IMR-90 (cell line): ENCODE measurements at regions not wholly inside any gene's neighbourhood (a gene's known extent, or its start where the extent isn't known, plus 50 kb on each side); places are given as distances from the start of the nearest gene placed in this dataset.
"Not testable (repeated sequence)": the region's sequence is repeated elsewhere in the genome, so short reads cannot be mapped to it uniquely, and the experiment has no call there.

Source experiments
- ATAC-seq: fragments of 200-7000 bp; cut with Tn5 transposase; 2 replicates; pipeline ENCODE4 v1.9.1; 2020; ENCODE audit warnings: low read depth, mild to moderate bottlenecking, moderate library complexity
- BruUV-seq: library from RNA; stranded (reverse); fragments of 400-500 nt; replicated peaks from 2 replicates; lab custom pipeline; 2021; lab: Mats Ljungman, UMichigan
- CTCF ChIA-PET: fragments of 300-600 bp; formaldehyde crosslinking; extraction: SDS; loops from one replicate; lab custom pipeline; 2021; ENCODE audit warnings: antibody characterized with exemption; lab: Yijun Ruan, JAX
- POLR2A ChIA-PET: fragments of 300-600 bp; sonication (Branson Sonifier 250); formaldehyde crosslinking; loops from one replicate; lab custom pipeline; 2022; ENCODE audit warnings: antibody characterized with exemption; ENCODE audit not compliant: unreplicated experiment; lab: Charles Lee
- DNase-seq: peaks from one replicate; pipeline ENCODE4 v3.0.0; 2013
- H2AFZ ChIP-seq: replicated peaks from 2 replicates; pipeline ENCODE3; 2013; ENCODE audit warnings: low read length, mild to moderate bottlenecking; ENCODE audit not compliant: poor library complexity
- H2AK5ac ChIP-seq: 2 replicates; pipeline ENCODE4 v1.6.1; 2013; ENCODE audit warnings: low read depth, low read length, inconsistent platforms
- H2AK9ac ChIP-seq: replicated peaks from 2 replicates; pipeline ENCODE3; 2013; ENCODE audit warnings: mild to moderate bottlenecking, low read depth, low read length, moderate library complexity; ENCODE audit not compliant: poor library complexity
- H2BK120ac ChIP-seq: 2 replicates; pipeline ENCODE4 v1.6.1; 2013; ENCODE audit warnings: low read depth, low read length, inconsistent platforms
- H2BK15ac ChIP-seq: 3 replicates; pipeline ENCODE4 v1.6.1; 2013; ENCODE audit warnings: low read depth, low read length, inconsistent platforms
- H2BK20ac ChIP-seq: 2 replicates; pipeline ENCODE4 v1.6.1; 2013; ENCODE audit warnings: low read depth, mild to moderate bottlenecking, inconsistent platforms, low read length, moderate library complexity
- H2BK5ac ChIP-seq: 2 replicates; pipeline ENCODE4 v1.6.1; 2013; ENCODE audit warnings: mild to moderate bottlenecking, low read depth, low read length, inconsistent platforms; ENCODE audit not compliant: poor library complexity, severe bottlenecking
- H3K14ac ChIP-seq: replicated peaks from 2 replicates; pipeline ENCODE4 v1.6.1; 2013; ENCODE audit warnings: low read depth, low read length, inconsistent platforms
- H3K18ac ChIP-seq: 2 replicates; pipeline ENCODE4 v1.6.1; 2013; ENCODE audit warnings: low read depth, low read length, control low read depth
- H3K23ac ChIP-seq: 2 replicates; pipeline ENCODE4 v1.6.1; 2013; ENCODE audit warnings: low read depth, low read length, inconsistent platforms
- H3K27ac ChIP-seq: 2 replicates; pipeline ENCODE4 v1.5.1; 2013; ENCODE audit warnings: mild to moderate bottlenecking, control low read depth, low read length; ENCODE audit not compliant: insufficient read depth
- H3K27me3 ChIP-seq: 2 replicates; pipeline ENCODE4 v1.6.1; 2013; ENCODE audit warnings: low read length; ENCODE audit not compliant: control insufficient read depth, insufficient read depth
- H3K36me3 ChIP-seq: 2 replicates; pipeline ENCODE4 v1.6.1; 2013; ENCODE audit warnings: low read length, mixed read lengths; ENCODE audit not compliant: control insufficient read depth, insufficient read depth
- H3K4ac ChIP-seq: 2 replicates; pipeline ENCODE4 v1.6.1; 2013; ENCODE audit warnings: low read depth, low read length, inconsistent platforms
- H3K4me1 ChIP-seq: 2 replicates; pipeline ENCODE4 v1.6.1; 2013; ENCODE audit warnings: low read length, mixed read lengths; ENCODE audit not compliant: control insufficient read depth, insufficient read depth
- H3K4me2 ChIP-seq: 2 replicates; pipeline ENCODE4 v1.6.1; 2013; ENCODE audit warnings: low read depth, mild to moderate bottlenecking, control low read depth, low read length, moderate library complexity
- H3K4me3 ChIP-seq: 2 replicates; pipeline ENCODE4 v1.5.1; 2013; ENCODE audit warnings: low read depth, mild to moderate bottlenecking, control low read depth, low read length, moderate library complexity; ENCODE audit not compliant: insufficient read depth
- H3K56ac ChIP-seq: 2 replicates; pipeline ENCODE4 v1.6.1; 2013; ENCODE audit warnings: low read length, inconsistent platforms; ENCODE audit not compliant: insufficient read depth; ENCODE audit errors: extremely low read depth
- H3K79me1 ChIP-seq, 2 experiments: 2 replicates each; pipeline ENCODE4 v1.6.1; 2013; ENCODE audit warnings: low read length in 2 of 2, inconsistent platforms in 1 of 2, low read depth in 1 of 2
- H3K9ac ChIP-seq: 2 replicates; pipeline ENCODE4 v1.6.1; 2013; ENCODE audit warnings: low read depth, low read length, control low read depth
- H3K9me1 ChIP-seq: 2 replicates; pipeline ENCODE4 v1.6.1; 2013; ENCODE audit warnings: low read length, inconsistent platforms; ENCODE audit not compliant: insufficient read depth
- H3K9me3 ChIP-seq: 2 replicates; pipeline ENCODE4 v1.6.1; 2013; ENCODE audit warnings: low read length; ENCODE audit not compliant: control insufficient read depth, insufficient read depth
- H4K20me1 ChIP-seq: 2 replicates; pipeline ENCODE4 v1.6.1; 2013; ENCODE audit warnings: low read length, inconsistent platforms; ENCODE audit not compliant: insufficient read depth
- H4K5ac ChIP-seq: 2 replicates; pipeline ENCODE4 v1.6.1; 2013; ENCODE audit warnings: mild to moderate bottlenecking, low read depth, low read length, control low read depth
- H4K8ac ChIP-seq, 2 experiments: 2 replicates each; pipeline ENCODE4 v1.6.1; 2013; ENCODE audit warnings: low read depth in 2 of 2, low read length in 2 of 2, control low read depth in 1 of 2, inconsistent platforms in 1 of 2
- H4K91ac ChIP-seq: 2 replicates; pipeline ENCODE4 v1.6.1; 2013; ENCODE audit warnings: low read depth, low read length, inconsistent platforms; ENCODE audit not compliant: insufficient read depth
- WGBS, 2 experiments: methylation state at CpG; one replicate each; pipeline versions ENCODE4 v1.1.5 to v1.1.7; 2013; ENCODE audit warnings: missing lambda C conversion rate in 2 of 2; ENCODE audit not compliant: insufficient read length in 1 of 2; ENCODE audit errors: extremely low coverage in 2 of 2; 5-methylcytosine and 5-hydroxymethylcytosine counted together
- dilution Hi-C: fragments of 300-500 bp; cut with HindIII; formaldehyde crosslinking; loops from one replicate; pipeline ENCODE4 v1.14.3; 2018; ENCODE audit warnings: low sequenced_read_pairs; ENCODE audit not compliant: unreplicated experiment
- in situ Hi-C: fragments of 300-500 bp; cut with MboI; formaldehyde crosslinking; loops from 3 replicates; pipeline ENCODE4 v1.14.3; 2019; ENCODE audit warnings: low sequenced_read_pairs, inconsistent platforms, mixed read lengths
- intact Hi-C: fragments of 100-400 bp; cut with micrococcal nuclease; formaldehyde crosslinking; loops from 2 replicates; pipeline ENCODE4 v1.10.0; 2022

DNA sequence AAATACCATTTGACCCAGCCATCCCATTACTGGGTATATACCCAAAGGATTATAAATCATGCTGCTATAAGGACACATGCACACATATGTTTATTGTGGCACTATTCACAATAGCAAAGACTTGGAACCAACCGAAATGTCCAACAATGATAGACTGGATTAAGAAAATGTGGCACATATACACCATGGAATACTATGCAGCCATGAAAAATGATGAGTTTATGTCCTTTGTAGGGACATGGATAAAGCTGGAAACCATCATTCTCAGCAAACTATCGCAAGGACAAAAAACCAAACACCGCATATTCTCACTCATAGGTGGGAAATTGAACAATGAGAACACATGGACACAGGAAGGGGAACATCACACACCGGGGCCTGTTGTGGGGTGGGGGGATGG is 362.0 kb upstream of the GRM7 start:
- H2BK5ac ChIP-seq, H3K4ac ChIP-seq, H3K9ac ChIP-seq, H3K4me3 ChIP-seq, H3K23ac ChIP-seq, H2BK120ac ChIP-seq, H3K79me1 ChIP-seq, POLR2A ChIA-PET, BruUV-seq, H4K91ac ChIP-seq, H2AK9ac ChIP-seq, ATAC-seq, H3K14ac ChIP-seq, H2BK15ac ChIP-seq, H3K4me1 ChIP-seq, DNase-seq, H3K27ac ChIP-seq, H4K8ac ChIP-seq, H3K56ac ChIP-seq, intact Hi-C loops, H2AFZ ChIP-seq, H3K18ac ChIP-seq, H3K27me3 ChIP-seq, H3K9me1 ChIP-seq, in situ Hi-C loops, H3K4me2 ChIP-seq, H2AK5ac ChIP-seq, H2BK20ac ChIP-seq, H3K36me3 ChIP-seq, dilution Hi-C loops, H4K5ac ChIP-seq, H4K20me1 ChIP-seq, CTCF ChIA-PET, H3K9me3 ChIP-seq: not testable (repeated sequence)
- no CpG with 5 or more reads among the region's 4 CpGs for WGBS, 2 experiments
